ENCODE measurements at regions not wholly inside any gene's neighbourhood (a gene's known extent, or its start where the extent isn't known, plus 50 kb on each side); places are given as distances from the start of the nearest gene placed in this dataset.

DNA sequence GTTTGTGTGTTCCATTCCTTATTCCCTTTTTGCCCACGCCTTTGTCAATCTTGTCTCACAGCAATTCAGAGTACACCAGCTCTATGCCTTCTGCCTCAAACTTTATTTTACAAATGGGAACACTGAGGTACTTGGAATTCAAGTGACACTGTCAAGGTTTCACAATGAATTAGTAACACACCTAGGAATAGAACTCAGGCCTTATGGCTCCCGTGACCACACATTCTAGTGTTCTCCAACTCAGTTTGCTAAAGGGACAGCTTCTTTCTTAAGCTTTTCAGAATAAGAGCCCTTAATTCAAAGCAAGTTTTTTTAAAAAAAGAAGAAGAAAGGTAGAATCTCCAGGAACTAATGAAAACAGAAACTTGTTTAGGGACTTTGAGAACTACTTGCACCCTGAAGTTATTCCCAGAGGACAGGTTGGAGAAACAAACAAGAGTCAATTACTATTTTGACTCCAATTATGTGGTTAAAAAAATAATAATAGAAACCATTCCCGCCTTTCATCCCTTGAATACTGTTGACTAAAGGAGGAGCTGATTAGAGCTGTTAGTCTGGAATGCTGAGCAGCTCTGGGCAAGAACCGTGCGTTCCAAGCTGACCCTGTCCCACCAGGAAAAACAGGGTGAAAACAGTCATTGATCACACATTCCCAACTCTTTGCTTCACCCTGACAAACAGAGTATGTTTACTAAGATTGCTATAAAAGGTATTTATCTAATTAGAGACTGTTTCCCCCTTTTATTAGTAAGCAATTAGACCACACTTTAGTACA lies 408.8 kb upstream of the CNKSR2 start:
- ATAC-seq (peak in 2 of 4 donors; percentile 34 to 39), FAIRE-seq (no peak), DNase-seq (no peak)
- H3K4me3 ChIP-seq, result no peak overlapping the region
- H3K27ac ChIP-seq, result no peak overlapping the region
- 41 to 61% methylated on average over 5 of the region's 5 CpGs for WGBS, 2 donors
- no peak for TF ChIP-seq CTCF (IDR thresholded peaks at IDR 0.05)
- peaks cover 0 to 5% (median 0%) of the 10 kb centered on the region in 4 donors for H3K27me3 ChIP-seq
- H3K9me3 ChIP-seq, result no peaks in the 10 kb centered on the region
- intact Hi-C loops (cut with DNase I), result no loop called here
- no peaks in the 10 kb centered on the region for H3K4me1 ChIP-seq
- no peaks in the 10 kb centered on the region for H3K36me3 ChIP-seq

DNA sequence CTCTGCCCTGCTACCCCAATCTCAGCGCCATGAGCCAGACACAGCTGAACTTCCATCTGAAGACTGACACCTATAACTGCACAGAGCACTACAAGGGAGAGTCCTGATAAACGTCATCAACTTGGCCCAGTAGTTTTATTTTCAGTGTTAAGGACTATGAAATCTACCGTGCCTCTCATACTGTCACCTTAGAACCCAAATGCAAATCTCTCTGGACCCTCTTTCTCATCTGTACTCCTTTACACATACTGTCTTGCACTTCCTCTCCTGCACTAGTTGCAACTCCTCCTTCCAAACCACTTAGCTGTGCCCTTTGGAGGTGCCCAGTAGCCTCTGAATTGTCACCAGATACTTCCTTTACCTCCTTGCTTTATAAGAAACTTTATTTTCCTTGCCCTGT lies 420.2 kb upstream of the CNKSR2 start:
- intact Hi-C loops (cut with DNase I), result no loop called here
- DNase-seq, result no peak
- Histone ChIP-seq H3K9me3 (no peaks in the 10 kb centered on the region), H3K27me3 (peaks cover 0 to 3% (median 0%) of the 10 kb centered on the region in 4 donors), H3K27ac (no peak overlapping the region), H3K4me1 (no peaks in the 10 kb centered on the region), H3K36me3 (no peaks in the 10 kb centered on the region), H3K4me3 (no peak overlapping the region)
- TF ChIP-seq CTCF (IDR thresholded peaks at IDR 0.05), result no peak
- ATAC-seq, result no peak
- 65 to 77% methylated on average over 3 of the region's 3 CpGs for WGBS, 2 donors
- no peak for FAIRE-seq

GRCh38 chrX:20952180-20952579 lies 422.0 kb upstream of the CNKSR2 start:
- FAIRE-seq, result no peak
- 75 to 77% methylated on average over 3 of the region's 3 CpGs for WGBS, 2 donors
- Histone ChIP-seq H3K4me1 (no peaks in the 10 kb centered on the region), H3K27ac (no peak overlapping the region), H3K27me3 (peaks cover 0 to 3% (median 0%) of the 10 kb centered on the region in 4 donors), H3K4me3 (no peak overlapping the region), H3K9me3 (no peaks in the 10 kb centered on the region), H3K36me3 (no peaks in the 10 kb centered on the region)
- intact Hi-C loops (cut with DNase I), result no loop called here
- no peak for DNase-seq
- TF ChIP-seq CTCF (IDR thresholded peaks at IDR 0.05), result no peak
- ATAC-seq, result no peak

DNA sequence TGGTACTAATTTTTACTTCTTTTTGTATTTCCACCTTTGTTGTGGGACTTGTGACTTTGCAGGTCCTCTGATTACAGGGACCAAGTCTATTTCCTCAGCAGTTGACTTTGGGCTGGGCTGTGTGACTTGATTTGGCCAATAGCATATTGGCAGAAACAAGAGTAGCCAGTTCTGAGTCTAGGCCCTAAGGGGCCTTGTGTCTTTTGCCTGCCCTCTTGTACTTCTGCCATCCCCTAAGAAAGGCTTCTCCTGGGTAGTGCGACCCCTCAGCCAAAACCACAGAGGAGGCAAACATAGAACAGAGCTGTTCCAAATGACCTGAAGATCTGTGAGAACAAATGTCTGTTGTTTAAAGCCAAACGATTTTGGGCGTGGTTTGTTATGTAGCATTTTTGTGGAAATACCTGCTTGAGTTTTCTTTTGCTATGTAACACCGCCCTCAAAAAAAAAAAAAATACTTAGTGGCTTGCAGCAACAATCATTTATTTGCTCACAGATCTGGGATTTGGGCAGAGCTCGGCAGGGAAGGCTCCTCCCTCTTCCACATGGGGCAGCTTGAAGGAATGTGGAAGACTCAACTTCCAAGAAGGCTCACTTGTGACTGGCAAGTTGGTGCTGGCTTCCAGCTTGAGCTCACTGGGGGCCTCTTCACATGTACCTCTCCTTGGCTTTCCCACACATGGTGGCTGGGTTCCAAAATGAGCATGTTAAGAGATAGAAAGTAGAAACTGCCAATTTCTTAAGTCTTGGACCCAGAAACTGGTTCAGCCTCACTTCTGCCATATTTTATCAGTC lies 423.0 kb upstream of the CNKSR2 start:
- no peak for FAIRE-seq
- no peak for ATAC-seq
- Histone ChIP-seq H3K4me1 (no peaks in the 10 kb centered on the region), H3K27ac (no peak overlapping the region), H3K9me3 (no peaks in the 10 kb centered on the region), H3K4me3 (no peak overlapping the region), H3K27me3 (peaks cover 0 to 5% (median 0%) of the 10 kb centered on the region in 4 donors), H3K36me3 (no peaks in the 10 kb centered on the region)
- no peak for TF ChIP-seq CTCF (IDR thresholded peaks at IDR 0.05)
- intact Hi-C loops (cut with DNase I), result no loop called here
- no peak for DNase-seq
- 38 to 53% methylated on average over 5 of the region's 5 CpGs for WGBS, 2 donors
